HCEC 1CT (cell line): ENCODE measurements at regions not wholly inside any gene's neighbourhood (a gene's known extent, or its start where the extent isn't known, plus 50 kb on each side); places are given as distances from the start of the nearest gene placed in this dataset.
"Not testable (repeated sequence)": the region's sequence is repeated elsewhere in the genome, so short reads cannot be mapped to it uniquely, and the experiment has no call there.

Experiments
- DNase-seq: peaks from one replicate; pipeline ENCODE4 v3.0.0-alpha.2; 2017

GRCh38 chr13:86426437-86426836 is 627.2 kb upstream of the SLITRK6 start:
- no peak for DNase-seq

DNA sequence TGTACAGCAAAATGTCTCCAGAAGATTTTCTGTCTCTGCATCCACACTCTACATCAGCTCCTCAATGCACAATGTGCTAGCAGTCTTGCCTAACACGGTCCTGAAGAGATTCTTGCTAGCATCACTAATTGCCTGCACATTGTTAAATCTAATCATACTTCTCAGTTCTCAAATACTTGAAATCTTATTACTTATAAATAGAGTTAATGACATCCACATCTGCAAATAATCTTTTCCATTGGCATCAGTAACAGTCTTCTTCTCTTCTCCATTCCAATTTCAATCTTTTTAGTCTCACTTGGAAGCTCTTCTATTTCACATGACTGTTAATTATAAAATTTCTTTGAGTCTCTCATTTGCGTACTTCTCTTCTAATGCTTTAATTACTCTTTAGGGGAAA is 630.5 kb upstream of the SLITRK6 start:
- DNase-seq, result no peak

- DNase-seq, result no peak
These were observed 638.8 kb upstream of the SLITRK6 start for GRCh38 chr13:86438034-86438433.

DNA sequence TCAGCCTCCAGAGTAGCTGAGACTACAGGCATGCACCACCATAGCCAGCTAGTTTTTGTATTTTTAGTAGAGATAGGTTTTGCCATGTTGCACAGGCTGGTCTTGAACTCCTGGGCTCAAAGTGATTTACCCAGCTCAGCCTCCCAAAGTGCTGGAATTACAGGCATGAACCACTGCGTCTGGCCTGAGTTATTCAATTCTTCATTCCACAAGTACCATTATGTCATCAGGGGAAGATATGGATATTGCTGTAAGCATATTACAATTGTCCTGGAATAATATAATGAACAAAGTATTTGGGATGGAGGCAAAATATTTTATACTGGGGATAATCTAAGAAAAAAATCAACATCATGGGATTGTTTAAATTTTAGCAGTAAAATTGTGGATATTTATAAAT is 646.0 kb upstream of the SLITRK6 start:
- DNase-seq, result no peak

- DNase-seq, result no peak
These were observed 646.5 kb upstream of the SLITRK6 start for GRCh38 chr13:86445672-86446071.

DNA sequence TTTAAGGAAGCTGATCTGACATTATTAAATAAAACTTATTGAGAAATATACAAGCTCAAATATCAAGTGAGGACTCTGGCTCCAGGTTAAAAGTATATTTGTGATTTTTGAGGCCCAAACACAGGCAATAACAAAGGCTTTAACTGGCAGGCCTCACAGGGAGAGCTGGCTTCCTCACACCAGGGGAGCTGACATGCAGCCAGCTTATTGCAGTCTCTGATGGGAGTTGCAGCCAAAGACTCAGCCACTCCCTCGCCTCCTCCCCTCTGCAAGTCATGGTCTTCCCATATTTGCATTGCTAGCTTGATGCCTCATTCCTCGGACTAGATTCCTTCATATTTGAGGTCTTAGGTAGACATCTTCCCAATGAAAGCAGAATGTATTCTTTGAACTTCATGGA is 647.1 kb upstream of the SLITRK6 start:
- peak; percentile 73 for DNase-seq

- DNase-seq, result no peak
These were observed 648.3 kb upstream of the SLITRK6 start for GRCh38 chr13:86447479-86447878.

DNA sequence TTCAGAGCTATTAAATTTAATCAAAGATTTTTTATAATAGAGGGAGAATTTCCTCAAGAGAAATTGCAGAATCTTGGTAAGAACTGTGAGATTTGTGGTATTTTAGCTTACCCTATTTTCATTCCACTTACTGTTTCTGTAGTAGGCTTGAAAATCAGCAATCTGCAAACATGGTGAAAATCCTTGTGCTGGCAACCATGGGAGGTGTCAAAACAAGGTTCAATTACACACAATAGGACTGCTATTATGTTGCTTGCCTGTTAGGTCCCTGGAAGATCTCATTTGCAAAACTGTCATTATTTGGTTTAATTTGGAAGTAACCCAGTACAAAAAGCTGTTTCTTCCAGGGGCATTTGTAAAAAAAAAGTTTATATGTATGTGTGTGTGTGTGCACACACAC is 662.8 kb upstream of the SLITRK6 start:
- no peak for DNase-seq

DNA sequence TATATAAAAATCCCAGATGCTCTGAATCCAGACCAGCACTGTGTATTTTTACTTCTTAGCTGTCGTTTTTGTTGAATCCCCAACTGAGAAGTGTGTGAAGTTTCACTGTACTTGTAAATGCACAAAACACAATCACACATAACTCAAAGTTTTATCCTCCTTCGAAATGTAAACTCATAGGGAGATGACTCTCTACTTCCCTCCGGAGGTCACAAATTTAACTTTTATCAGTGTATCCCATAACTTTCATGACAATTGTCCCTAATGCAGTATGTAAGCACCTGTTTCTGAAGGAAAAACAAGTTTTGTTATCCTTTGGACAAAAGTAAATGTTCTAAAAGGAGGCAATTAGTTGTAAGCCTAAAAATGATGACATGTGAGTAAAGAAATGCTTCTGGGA is 665.0 kb upstream of the SLITRK6 start:
- no peak for DNase-seq

DNA sequence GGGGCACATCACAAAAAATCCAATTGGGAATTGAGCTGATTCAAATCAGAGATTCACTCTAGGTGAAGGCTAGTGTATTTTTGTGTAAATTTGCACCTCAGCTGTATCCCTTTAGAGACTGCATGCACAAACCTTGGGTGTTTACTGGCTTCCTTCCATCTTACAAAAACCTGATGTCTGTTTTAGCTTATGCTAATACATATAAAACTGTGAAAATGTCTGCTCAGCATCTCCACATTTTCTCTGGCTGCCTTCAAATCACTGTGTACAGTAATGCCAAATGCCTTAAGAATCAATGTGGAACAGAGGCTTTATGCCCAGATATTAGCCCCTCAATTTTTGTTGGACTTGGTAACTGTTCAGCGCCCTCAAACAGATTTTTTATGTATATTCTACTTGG is 675.8 kb upstream of the SLITRK6 start:
- no peak for DNase-seq

DNA sequence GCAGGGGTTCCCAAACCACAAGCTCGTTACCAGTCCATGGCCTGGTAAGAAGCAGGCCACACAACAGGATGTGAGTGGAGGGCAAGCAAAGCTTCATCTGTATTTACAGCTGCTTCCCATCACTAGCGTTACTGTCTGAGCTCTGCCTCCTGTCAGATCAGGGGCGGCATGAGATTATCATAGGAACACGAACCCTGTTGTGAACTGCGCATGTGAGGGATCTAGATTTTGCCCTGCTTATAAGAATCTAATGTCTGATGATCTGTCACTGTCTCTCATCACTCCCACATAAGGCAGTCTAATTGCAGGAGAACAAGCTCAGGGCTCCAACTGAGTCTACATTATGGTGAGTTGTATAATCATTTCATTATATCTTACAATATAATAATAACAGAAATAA is 677.4 kb upstream of the SLITRK6 start:
- no peak for DNase-seq

GRCh38 chr13:86486582-86486981 is 687.4 kb upstream of the SLITRK6 start:
- DNase-seq, result no peak

DNA sequence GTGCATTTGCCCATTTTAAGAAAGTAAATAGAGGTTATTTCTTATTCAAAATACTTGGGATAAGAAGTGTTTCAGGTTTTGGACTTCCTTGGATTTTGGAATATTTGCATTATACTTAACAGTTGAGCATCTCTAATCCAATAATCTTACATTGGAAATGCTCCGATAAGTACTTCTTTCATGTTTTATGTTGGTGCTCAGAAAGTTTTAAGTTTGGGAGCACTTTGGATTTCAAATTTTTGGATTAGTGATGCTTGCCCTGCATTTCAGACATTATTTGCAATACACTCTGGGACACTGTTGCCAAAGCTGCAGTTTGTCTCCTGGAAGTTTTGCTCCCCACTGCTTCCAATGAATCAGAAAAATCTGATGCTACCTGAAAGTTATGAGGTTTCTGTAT is 691.9 kb upstream of the SLITRK6 start:
- no peak for DNase-seq

DNA sequence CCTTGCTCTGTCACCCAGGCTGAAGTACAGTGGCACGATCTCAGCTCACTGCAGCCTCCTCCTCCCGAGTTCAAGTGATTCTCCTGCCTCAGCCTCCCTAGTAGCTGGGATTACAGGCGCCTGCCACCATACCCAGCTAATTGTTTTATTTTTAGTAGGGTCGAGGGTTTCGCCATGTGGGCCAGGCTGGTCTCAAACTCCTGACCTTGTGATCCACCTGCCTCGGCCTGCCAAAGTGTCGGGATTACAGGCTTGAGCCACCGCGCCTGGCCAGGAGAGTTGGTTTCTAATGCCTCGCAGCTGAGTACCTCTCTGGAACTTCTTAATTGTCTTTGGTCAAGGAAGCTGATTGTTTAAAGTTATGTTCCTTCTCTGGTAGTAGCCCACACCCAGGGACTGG is 702.7 kb upstream of the SLITRK6 start:
- not testable (repeated sequence) for DNase-seq

DNA sequence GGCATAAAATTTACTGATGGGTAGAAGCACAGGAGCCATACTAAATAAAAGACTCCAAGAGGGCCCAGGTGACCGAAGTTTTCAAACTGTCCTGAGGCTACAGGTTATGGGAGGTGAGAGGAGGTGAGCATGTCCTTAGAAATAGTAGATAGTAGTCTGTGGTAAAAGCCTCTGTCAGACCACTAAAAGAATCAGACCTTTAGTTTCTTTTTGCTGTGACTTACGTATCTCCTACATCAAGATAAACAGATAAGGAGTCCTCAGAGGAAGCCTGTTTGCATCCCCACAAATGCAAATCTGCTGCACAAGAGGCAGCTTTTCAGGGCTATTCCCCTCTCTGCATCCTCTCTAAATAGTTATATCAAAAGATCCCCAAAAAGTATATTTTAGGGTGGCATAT is 711.6 kb upstream of the SLITRK6 start:
- no peak for DNase-seq

DNA sequence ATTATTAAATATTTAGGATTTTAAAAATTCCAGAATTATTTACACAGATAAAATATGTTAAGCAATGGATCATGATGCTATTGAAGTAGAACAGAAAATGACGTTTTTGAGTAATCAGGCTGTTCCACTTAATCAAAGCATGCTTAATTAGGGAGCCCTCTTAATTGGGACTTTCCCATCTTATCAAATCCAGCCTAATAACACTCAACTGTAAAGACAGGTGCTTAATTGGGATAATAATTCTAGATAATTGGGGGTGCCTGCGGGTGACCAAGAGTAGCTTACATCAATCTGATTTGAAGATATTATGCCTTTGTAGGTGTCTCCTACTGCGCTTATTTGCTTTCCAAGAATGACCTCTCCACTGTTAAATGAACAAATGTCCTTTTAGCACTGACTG is 742.2 kb upstream of the SLITRK6 start:
- DNase-seq, result no peak

- DNase-seq, result no peak
These were observed 754.8 kb upstream of the SLITRK6 start for GRCh38 chr13:86554066-86554465.

DNA sequence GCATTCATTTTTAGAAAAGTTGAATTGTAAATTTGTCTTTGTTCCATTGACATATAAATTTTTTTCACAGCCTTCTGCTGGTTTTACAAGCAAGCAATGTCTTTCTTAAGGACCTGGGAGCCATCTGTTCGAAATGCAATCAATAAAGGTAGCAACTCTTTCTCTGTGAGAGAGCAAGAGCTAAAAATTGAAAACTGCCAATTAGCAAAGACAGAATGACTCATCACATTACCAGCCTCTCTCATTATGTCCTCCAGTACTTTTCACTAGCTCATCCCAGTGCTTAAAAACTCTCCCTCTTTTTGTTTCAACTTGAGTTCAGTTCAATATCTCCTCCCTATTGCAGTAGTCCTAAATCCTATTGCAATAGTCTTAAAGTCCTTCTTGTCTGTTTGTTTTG is 760.7 kb upstream of the SLITRK6 start:
- no peak for DNase-seq

GRCh38 chr13:86562866-86563265 is 763.6 kb upstream of the SLITRK6 start:
- DNase-seq, result no peak

DNA sequence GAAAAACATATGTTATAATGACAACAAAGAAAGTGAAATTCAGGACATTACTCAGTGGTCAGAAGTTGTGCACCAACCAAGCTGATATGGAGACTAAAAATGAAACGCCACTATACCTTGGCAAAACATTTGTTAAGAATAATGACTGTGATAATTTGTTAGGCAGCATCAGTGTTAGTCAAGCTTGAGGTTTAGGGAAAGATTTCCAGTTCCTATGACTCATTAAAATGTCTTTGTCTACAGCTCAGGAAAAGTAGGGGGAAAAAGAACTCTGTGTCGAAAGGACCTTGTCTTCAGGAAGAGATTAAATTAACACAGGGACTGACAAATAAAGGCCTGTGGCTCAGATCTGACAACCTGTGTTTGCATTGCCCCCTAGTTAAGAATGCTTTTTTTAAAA is 764.1 kb upstream of the SLITRK6 start:
- peak; percentile 72 for DNase-seq

GRCh38 chr13:86567119-86567518 is 767.9 kb upstream of the SLITRK6 start:
- DNase-seq, result peak; percentile 2

DNA sequence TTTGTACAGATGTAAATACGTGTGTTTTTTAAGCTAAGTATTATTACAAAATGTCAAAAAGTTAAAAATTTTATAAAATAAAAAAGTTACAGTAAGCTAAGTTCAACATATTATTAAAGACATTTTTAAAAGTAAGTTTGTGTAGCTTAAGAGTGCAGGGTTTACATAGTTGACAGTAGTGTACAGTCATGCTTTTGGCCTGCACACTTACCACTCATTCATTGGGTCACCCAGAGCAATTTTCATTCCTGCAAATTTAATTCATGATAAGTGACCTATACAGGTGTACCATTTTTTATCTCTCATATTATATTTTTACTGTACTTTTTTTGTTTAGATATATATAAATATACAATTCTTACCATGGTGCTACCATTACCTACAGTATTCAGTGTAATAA is 769.9 kb upstream of the SLITRK6 start:
- no peak for DNase-seq

DNA sequence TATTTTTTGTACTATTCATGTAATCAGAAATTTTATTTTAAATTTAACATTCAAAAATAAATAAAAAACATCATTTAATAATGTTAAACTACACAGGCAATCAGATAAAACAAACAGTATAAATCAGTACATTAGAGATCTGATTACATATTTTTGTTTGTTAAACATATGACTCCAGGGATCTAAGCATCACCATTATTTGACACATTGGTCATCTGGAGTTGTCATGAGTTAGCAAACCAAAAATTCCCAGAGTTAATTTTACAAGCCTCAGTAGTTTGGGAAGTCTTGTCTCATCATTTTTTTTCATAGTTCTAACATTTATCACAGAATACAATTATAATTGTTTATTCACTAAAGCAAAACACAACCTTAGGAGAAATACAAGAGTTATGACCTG is 770.8 kb upstream of the SLITRK6 start:
- DNase-seq, result no peak

GRCh38 chr13:86572115-86572514 is 772.9 kb upstream of the SLITRK6 start:
- DNase-seq, result peak; percentile 63

GRCh38 chr13:86579662-86580061 is 780.4 kb upstream of the SLITRK6 start:
- DNase-seq, result no peak

DNA sequence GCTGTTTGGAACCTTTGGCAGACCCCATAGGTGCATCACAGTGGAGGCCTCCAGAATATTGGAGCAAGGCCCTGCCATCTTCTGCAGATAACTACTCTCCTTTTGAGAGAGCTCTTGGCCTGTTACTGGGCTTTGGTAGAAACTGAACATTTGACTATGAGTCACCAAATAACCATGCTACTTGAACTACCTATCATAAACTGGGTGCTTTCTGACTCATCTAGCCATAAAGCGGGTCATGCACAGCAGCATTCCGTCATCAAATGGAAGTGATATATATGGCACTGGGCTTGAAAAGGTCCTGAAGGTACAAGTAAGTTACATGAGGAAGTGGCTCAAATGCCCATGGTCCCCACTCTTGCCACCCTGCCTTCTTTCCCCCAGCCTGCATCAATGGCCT is 782.5 kb upstream of the SLITRK6 start:
- DNase-seq, result peak; percentile 13
